GM12864 (cell line): ENCODE measurements at regions not wholly inside any gene's neighbourhood (a gene's known extent, or its start where the extent isn't known, plus 50 kb on each side); places are given as distances from the start of the nearest gene placed in this dataset.

Source experiments
- DNase-seq: peaks from one replicate; pipeline ENCODE4 v3.0.0-alpha.2; 2011; ENCODE audit warnings: low read depth
- H3K4me3 ChIP-seq: 2 replicates; pipeline ENCODE4 v1.5.1; 2011; ENCODE audit warnings: mild to moderate bottlenecking, low read depth, low read length, control low read depth
- TF ChIP-seq, protein P1 (sequence below): IDR thresholded peaks from 2 replicates; pipeline ENCODE4 v1.5.1; 2011; ENCODE audit warnings: low read depth, mild to moderate bottlenecking, moderate library complexity, low read length, control low read depth, inconsistent platforms; ENCODE audit errors: missing control alignments

GRCh38 chr3:67875858-67876257, 221.4 kb upstream of the SUCLG2 start:
- TF ChIP-seq, protein P1, sequence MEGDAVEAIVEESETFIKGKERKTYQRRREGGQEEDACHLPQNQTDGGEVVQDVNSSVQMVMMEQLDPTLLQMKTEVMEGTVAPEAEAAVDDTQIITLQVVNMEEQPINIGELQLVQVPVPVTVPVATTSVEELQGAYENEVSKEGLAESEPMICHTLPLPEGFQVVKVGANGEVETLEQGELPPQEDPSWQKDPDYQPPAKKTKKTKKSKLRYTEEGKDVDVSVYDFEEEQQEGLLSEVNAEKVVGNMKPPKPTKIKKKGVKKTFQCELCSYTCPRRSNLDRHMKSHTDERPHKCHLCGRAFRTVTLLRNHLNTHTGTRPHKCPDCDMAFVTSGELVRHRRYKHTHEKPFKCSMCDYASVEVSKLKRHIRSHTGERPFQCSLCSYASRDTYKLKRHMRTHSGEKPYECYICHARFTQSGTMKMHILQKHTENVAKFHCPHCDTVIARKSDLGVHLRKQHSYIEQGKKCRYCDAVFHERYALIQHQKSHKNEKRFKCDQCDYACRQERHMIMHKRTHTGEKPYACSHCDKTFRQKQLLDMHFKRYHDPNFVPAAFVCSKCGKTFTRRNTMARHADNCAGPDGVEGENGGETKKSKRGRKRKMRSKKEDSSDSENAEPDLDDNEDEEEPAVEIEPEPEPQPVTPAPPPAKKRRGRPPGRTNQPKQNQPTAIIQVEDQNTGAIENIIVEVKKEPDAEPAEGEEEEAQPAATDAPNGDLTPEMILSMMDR: no peak

DNA sequence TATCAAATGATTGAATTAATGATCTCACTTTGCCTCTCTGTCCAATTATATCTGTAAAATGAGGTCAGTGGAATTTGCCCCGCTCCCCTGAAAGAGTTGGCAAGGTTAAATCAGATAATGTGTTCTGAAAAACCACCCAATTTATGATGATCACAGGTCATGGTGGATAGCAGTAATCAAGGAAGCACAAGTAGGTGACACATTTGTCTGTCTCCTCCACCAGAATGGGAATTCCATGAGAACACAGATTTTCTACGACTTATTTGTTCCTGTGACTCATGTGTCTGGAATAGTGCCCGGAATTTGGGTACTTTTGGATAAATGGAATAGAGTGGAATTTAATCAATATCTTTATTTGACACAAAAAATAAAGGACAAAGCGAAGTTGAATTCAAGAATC, 220.9 kb upstream of the SUCLG2 start:
- H3K4me3 ChIP-seq: no peak overlapping the region
- no peak for DNase-seq
- TF ChIP-seq, protein P1: no peak

More at GRCh38 chr3:67875858-67876257, 221.4 kb upstream of the SUCLG2 start:
- DNase-seq: no peak
- no peak overlapping the region for H3K4me3 ChIP-seq

DNA sequence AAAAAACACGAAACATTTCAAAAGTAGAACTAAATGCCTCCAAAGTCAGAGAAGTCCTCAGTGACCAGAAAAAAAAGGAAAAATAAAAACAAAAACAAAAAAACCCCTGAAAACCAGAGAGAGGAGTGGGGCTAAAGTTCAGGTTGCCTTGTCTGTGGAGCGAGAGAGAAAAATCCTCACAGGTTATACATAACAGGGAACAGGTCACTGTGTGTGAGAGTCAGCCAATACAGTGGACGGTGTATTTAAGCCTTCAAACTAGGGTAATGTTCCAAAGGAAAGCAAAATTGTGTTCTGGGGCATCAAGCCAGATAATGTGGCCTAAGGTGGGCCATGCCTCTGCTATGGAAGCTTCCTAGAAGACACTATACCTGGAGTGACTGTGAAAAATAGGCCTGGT, 216.1 kb upstream of the SUCLG2 start:
- H3K4me3 ChIP-seq: no peak overlapping the region
- TF ChIP-seq, protein P1: no peak
- no peak for DNase-seq

DNA sequence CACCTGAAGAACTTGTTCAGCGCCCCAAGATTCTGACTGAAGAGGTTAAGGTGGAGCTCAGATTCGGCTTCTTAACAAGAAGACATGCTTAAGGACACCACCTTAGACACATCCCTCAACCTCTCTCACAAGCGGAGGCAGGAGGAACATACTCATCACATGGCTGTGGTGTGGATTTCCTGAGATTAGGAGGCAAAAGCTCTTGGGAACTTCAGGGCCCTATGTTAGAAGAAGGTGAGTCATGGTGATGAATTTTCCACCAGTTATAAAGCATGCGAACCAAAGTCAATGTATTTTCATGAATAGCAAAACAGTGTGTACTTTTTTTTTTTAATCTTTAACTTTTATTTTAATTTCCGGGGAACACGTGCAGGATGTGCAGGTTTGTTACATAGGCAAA, 212.2 kb upstream of the SUCLG2 start:
- DNase-seq: no peak
- TF ChIP-seq, protein P1: no peak
- H3K4me3 ChIP-seq: no peak overlapping the region

DNA sequence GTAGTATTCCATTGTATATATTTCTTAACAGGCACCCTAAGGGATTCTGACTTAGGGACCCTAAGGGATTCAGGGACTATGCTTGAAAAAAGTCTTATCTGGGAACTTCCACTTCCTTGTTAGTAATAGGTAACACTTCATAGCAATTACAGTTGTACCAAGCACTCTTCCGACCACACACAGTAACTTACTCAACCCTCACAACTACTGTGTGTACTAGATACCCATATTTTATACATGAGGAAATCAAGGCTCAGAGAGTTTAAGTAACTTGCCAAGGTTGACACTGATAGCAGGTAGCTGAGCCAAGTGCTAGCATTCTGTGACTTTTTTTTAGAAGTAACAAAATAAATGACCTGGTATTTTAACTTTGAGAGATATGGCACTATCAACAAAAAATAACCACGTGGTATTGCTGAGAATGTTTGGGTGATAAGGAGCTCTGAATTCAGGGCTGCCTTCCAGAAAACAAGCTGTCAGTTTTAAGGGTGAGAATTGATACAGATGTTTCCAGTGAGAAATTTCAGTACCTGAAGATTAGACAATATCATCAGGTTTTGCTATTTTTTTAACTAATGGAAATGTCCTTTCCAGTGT, 210.3 kb upstream of the SUCLG2 start:
- no peak for DNase-seq
- TF ChIP-seq, protein P1: no peak
- H3K4me3 ChIP-seq: no peak overlapping the region

DNA sequence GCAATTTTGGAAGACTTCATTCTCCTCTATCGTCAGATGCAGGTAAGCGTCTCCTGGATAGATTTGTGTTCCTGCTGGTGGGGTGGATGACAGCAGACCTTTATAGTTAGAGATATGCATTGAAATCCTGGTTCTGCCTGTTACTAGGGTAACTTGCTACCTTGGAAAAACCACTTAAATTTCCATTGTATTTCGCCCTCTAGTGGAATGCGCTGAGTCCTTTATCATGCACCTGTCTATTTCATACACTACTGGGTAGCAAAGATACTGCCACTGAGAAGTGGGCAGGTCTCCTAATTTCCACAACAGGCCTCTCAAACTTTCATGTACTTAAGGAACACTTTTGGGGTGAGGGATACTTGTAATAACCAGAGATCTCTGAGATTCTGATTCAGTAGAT, 209.5 kb upstream of the SUCLG2 start:
- no peak for DNase-seq
- TF ChIP-seq, protein P1: peak; percentile 36
- H3K4me3 ChIP-seq: no peak overlapping the region

DNA sequence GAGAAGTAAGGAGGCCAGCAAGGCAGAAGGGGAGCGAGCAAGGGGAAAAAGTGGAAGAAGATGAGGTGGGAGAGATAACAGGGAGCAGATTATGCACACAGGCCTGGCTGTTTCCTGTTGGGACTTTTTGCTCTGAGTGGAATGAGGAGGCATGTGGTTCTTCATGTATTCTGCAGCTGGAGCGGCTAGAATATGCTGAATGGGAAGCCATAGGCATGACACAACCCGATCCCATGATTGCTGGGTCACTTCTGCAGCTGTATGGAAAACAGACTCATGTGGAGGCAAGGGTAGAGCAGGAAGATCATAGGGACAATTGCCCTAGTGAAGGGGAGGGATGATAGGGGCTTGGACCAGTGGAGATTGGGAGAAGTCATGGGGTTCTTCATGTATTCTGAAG, 206.0 kb upstream of the SUCLG2 start:
- DNase-seq: no peak
- TF ChIP-seq, protein P1: no peak
- no peak overlapping the region for H3K4me3 ChIP-seq
